ENCODE measurements at regions not wholly inside any gene's neighbourhood (a gene's known extent, or its start where the extent isn't known, plus 50 kb on each side); places are given as distances from the start of the nearest gene placed in this dataset.

DNA sequence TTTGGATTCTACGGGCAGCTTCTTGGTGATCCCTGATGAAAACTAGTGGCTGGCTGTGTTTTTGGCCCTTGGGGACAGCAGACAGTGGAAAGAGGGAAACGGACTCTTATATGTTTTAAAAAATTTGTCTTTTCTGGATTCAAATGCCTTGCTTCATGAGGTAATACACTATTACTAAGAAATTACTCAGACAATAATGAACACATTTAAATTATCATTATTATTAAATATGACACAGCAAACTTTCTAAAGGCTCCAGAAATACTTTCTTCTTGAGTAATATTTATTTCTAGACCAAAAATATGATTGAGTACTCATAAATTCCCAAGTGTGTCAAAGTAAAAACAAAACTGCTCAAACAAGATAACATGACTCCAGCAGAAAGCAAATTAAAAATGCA is 520.7 kb upstream of the AADAT start:
- TF ChIP-seq, protein P1, sequence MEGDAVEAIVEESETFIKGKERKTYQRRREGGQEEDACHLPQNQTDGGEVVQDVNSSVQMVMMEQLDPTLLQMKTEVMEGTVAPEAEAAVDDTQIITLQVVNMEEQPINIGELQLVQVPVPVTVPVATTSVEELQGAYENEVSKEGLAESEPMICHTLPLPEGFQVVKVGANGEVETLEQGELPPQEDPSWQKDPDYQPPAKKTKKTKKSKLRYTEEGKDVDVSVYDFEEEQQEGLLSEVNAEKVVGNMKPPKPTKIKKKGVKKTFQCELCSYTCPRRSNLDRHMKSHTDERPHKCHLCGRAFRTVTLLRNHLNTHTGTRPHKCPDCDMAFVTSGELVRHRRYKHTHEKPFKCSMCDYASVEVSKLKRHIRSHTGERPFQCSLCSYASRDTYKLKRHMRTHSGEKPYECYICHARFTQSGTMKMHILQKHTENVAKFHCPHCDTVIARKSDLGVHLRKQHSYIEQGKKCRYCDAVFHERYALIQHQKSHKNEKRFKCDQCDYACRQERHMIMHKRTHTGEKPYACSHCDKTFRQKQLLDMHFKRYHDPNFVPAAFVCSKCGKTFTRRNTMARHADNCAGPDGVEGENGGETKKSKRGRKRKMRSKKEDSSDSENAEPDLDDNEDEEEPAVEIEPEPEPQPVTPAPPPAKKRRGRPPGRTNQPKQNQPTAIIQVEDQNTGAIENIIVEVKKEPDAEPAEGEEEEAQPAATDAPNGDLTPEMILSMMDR (IDR thresholded peaks at IDR 0.05) = no peak
- no peak for TF ChIP-seq POLR2A (IDR thresholded peaks at IDR 0.05)

All from right lobe of liver (tissue), 4 donors.